HG03045 (cell line): ENCODE measurements at regions not wholly inside any gene's neighbourhood (a gene's known extent, or its start where the extent isn't known, plus 50 kb on each side); places are given as distances from the start of the nearest gene placed in this dataset.
A peak's percentile ranks its signal among the peaks of the same experiment; 100 is the strongest.
"Not testable (repeated sequence)": the region's sequence is repeated elsewhere in the genome, so short reads cannot be mapped to it uniquely, and the experiment has no call there.

Source experiments
- ATAC-seq: cut with Tn5 transposase; IDR thresholded peaks from one replicate; pipeline ENCODE4 v1.9.1; 2021; ENCODE audit warnings: mild to moderate bottlenecking, moderate library complexity; ENCODE audit not compliant: unreplicated experiment

DNA sequence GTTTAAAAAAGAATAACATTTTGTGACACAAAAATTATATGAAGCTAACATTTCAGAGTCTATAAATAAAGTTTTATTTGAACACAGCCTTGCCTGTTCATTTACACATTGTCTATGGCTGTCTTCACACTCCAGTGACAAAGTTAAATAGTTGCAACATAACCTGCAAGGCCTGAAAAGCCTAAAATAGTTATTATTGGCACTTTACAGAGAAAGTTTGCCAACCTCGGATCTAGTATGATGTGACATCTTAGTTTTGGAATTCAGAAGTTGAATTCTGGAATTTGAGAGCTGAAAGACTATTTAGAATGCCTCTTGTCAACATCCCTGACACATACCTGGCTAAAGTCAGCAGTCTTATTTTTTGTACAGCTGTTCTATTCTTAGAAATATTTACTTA is 68.3 kb downstream of the DYRK2 start:
- ATAC-seq, result no peak

DNA sequence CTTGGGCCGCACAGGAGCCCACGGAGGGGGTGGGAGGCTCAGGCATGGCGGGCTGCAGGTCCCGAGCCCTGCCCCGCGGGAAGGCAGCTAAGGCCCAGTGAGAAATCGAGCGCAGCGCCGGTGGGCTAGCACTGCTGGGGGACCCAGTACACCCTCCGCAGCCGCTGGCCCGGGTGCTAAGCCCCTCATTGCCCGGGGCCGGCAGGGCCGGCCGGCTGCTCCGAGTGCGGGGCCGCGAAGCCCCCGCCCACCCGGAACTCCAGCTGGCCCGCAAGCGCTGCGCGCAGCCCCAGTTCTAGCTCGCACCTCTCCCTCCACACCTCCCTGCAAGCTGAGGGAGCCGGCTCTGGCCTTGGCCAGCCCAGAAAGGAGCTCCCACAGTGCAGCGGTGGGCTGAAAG is 70.8 kb downstream of the DYRK2 start:
- ATAC-seq, result not testable (repeated sequence)

DNA sequence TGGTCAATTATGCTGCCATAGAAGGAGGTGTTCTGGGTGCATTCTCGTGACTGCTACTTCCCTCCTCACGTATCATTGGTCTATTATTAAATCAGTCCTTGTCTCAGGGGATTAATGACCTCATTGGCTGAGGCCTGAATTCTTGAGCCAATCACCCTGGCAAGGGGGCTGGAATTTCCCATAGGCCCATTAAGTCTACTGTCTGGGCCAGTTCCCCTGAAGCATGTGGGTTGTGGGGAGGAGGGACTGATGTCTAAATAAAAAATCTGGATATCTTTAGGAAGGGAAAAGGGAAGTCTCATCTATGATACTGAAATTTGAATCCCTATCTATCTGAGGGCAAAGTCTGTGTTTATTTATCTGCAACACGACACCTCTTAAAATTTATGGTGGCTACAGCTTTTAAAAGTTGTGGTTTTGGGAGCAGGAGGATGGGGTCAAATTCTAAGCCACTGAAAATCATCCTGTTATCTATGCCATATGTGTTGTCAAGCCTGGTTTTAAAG is 71.9 kb downstream of the DYRK2 start:
- ATAC-seq, result no peak

DNA sequence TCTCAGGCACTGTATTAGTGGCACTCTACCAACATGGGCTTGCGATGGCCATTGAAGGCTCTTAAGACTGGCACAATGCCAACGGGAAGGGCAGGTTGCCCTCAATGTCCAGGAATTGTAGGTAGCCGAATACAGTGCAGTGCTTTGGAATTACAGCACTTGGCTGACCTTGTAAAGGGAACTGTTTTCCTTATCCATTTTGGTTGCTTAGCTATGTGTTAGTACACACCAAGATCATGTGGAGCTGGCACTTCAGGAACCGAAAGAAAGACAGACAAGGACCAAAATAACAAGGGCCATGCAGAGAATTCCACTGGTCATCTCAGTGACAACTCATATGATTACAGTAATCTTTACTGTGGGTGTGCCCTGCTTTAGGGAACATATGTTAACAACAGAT is 72.7 kb downstream of the DYRK2 start:
- ATAC-seq, result no peak

DNA sequence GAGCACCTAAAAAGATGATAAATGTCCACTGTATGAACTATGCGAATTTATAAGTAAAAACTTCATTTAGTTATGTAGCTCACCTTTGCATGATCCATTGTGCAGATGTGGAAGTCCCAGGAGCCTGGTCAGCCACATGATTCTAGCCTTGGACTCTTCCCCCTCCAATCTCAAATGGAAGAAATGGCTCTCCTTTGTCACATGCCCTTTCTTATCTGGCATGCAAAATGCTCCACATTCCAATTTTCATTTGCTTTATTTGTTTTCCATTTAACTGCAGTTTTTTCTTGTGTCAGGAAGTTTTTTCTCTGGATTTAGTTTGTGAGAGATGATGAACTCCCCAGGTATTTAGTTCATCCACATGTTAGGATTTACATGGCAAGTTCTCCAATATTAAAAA is 73.8 kb downstream of the DYRK2 start:
- ATAC-seq, result no peak

DNA sequence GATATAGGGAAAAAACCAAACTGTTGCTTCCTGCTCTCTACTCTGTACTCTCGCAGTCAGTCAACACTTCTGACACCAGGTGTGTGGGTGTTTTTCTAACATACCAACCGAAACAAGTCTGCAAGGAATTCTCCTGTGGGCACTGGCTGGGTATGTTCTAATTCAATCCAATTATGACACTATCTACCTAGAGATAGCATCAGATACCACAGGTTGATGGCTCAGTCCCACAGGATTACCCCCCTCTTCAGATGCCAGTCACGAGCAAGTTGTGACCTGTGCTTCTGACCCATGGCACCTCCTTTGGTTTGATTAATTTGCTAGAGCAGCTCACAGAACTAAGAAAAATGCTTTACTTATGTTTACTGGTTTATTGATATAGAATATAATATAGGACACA is 78.3 kb downstream of the DYRK2 start:
- no peak for ATAC-seq

DNA sequence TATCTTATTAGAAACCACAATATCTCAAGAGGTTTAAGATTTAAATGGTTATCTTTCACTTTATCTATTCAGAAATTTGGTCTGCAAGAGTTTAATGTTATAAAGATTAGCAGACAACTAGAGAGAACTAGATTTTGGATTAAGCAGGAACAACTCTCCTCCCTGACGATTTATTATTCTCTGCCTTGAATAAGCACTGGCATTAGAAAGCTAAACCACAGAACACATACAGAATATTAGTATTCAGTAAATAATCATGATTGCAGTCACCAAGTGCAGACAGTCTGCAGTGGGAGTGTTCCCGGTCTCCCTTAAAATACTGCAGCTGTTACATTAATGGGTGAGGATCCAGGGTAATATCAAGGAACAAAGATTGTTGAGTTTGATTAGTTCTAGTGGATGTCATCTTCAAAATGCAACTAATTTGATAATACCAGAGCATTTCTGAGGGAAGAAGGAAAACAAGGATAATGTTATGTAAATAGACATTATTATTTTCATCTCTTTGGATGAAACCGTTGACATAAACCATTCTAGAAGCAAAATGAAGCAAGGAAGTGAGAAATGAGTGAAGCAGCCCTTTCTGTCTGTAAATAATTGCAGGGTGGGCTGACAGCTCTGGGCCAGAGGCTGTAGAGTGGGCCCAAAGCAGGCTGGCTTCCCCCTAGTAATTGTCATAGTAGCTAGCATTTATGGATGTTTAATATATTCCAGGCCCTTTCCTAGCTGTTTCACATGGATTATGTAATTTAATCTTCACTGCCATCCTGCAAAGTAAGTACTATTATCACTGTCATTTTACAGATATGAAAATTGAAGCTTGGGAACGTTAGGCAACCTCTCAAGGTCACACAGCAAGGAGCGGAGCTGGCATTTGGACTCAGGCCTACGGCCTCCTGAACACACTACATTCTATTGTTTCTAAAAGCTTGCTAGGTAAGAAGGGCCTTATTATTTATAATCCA is 79.4 kb downstream of the DYRK2 start:
- ATAC-seq, result no peak

DNA sequence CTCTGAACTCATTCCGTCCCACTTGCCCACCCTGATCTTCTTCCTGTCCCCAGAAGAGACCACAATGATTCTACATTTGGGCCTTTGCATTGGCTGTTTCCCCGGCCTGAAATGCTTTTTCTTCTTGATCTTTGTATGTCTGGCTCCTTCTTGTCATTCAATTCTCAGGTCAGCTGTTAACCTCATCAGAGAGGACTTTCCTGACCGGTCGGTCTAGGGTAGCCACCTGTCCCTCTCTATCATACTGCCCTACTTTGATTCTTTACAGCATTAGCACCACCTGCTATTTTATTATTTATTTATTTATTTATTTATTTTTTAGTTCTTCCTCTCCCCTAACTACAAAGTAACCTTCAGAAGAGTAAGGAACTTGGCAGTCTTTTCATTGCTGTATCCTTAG is 84.3 kb downstream of the DYRK2 start:
- ATAC-seq, result no peak

DNA sequence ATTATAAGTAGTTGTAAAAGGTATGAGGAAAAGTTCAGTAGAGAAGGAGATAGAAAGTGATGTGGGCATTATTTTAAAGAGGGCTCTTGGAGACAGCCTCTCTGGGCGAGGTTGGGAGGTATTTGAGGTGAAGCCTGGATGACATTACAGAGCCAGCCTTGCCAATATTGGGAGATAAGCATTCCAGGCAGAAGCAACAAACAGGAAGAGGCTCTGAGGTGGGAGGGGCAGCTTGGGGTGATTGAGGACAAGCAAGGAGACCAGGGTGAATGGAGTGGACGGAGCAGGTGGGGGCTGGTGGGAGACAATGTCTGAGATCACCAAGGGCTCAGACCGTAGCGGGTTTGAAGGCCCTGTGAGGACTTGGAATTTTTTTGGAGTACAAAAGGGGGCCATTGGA is 87.3 kb downstream of the DYRK2 start:
- ATAC-seq, result no peak

DNA sequence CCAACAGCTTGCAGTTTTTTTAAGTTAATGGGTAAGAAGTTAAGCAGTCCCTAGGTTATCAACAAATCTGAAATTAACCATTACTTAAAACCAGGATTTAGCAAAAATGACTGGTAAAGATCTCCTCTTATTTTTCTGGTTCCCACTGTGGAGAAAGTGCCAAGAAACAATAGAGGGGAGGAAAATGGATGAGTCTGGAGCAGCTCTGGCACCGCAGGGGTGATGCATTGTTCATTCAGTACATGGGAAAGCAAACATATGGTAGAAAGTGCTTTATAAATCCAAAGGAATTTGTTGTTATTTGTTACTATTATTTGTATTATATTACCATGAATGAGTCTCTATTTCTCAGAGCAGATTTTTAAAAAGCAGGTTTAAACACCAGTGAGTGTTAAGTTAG is 92.2 kb downstream of the DYRK2 start:
- ATAC-seq, result no peak

DNA sequence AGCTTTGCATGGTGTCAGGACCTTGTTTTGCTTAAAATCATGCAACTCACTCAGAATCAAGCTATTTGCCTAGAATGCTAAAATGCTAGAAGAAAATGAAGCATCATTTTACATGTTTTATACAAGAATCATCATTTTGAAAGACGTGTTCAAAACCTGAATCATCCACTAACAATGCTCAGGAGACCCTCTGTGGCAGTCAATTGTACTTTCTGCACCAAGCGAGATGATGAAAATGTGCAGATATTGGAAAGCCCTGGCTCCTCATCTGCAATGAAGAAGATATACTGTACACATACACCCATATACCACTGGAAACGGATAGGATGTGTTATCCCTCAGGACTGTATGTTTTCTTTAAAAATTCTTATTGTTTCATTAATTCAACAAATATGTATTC is 92.7 kb downstream of the DYRK2 start:
- ATAC-seq, result no peak

DNA sequence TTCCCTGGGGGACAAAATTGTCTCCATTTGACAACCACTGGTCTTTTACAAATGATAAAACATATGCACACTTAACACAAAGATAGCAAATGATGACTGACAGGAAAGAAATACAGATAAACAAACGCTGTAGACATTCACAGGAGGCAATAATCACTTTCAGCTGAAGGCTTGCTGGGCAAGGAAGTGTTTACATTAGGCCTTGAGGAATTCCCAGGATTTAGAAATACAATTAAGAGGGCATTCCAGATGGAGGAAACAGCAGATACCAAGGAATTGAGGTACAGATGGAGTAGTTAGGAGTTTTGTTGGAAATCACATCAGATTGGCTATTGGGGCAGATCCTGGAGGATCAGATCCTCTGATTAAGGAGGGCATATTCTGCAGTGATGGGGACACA is 93.9 kb downstream of the DYRK2 start:
- no peak for ATAC-seq

DNA sequence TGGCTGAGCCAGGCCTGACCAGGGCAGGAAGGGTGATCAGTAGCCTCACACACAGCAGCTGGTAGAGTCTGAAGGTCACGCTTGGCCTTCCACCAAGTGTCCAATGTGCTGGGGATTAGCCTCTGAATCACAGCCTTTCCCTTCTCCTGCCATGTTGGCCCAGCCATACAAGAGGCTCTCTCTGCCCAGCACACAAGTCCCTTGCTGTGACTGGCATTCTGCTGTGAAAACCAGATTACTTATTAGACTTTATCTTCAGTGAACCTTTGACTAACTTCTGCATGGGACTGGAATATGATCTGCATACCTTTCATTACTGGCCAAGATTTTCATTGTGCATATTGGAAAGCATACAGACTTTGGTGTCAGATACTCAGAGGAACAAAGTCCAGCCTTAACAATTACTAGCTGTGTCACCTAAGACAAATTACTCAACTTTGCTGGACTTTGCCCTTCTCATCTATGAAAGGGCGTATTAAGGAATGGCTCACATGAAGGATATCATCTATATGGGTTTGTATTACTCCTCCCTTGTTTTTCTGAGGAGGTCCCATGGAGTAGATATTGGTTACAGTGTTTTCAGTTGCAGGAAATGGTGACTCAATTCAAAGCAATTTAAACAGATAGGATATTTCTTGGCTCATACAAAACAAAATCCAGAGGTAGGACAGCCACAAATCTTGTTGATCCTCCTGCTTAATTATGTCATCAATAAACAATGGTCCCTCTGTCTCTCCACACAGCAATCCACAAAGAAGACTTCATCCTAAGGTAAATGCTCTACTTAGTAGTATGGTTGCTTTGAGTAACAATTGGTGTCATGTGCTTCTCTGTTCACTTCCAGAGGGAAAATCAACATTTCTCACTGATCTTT is 99.6 kb downstream of the DYRK2 start:
- no peak for ATAC-seq

DNA sequence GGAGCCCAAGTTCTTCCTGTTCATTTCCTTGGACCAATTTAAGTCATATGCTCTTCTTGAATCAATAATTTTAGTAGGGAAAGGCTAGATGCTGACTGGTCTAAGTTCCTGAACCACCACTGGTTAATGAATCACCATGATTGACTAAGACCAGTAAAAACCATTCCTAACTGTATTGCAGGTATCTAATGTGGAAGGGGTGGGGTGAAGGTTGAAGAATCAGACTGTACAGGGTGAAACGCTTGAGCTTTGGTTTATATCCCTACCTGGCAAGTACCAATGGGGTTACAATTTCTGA is 100.1 kb downstream of the DYRK2 start:
- ATAC-seq, result no peak

DNA sequence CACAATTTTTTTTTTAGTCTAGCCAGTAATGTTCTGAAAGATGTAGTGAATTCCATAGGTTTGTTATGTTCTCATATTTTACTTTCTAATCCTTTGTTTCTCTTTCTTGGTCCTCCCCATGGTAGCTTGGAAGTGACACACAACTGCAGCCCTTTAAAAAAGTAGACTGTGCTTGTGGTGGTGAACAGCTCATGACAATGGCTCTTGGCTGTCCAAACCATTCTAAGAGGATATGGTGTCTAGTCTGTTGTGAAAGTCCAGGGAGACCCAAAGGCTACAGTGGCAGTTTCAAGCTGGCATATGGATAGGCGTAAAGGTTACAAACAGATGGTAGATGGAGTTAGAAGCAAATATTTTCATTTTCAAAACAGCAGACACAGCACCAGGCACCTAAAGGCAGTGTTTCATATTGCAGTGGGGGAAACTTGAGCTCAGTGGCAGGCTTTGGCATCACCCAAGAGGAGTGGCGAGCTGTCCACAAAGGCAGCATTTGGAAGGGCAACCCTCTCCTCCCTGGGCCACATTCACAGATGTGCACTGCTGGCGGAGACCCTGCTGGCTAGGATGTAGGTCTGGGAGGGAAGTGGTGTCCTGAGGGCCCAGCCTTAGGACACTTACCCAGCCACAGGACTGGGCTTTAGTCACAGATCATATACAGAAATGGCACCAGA is 102.1 kb downstream of the DYRK2 start:
- ATAC-seq, result no peak

DNA sequence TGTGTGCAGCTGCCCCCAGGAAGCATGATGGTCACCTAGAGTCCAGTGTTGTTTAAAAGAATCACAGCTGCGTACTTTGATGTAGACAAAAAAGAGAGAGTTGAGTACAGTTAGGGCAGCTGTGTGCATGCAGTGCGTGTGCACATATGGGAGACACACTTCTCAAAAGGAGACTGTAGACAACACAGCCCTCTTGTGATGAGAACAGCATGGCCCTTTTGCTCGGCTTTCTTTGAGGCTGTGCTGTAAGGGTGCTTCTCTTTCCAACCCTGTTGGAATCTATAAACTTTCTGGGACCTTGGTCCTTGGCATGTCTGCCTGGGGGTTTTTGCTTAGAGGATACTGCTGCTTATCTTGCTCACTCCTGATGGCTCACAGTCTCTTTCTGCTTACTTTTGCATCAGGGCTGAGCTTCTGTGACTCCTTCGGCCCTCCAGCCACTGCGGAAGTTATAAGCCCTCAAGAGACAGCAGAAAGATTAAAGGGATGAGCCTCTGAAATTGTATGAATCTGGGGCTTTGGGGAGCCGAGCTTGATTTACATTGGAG is 102.9 kb downstream of the DYRK2 start:
- no peak for ATAC-seq

DNA sequence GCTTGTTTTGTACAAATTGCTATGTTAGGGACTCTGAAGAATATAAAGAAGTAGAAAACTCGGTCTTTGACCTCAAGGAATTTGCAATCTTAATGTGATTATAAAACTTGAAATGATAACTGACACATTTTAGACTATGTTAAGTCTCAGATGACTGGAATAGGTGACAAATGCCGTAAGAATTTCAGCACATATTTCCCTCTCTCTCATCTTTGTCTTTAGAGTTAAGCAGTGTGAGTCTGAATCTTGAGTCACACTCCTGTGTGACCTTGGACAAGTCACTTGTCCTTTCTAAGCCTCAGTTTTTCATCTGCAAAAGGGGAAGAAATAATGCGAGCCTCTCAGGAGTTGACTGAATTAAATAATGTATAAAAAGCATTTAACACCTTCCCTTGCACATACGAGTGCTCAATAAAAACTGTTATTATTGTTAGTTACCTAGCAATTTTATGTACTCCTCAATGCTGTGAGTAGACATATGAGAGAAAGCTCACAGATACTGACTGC is 103.7 kb downstream of the DYRK2 start:
- ATAC-seq, result no peak

DNA sequence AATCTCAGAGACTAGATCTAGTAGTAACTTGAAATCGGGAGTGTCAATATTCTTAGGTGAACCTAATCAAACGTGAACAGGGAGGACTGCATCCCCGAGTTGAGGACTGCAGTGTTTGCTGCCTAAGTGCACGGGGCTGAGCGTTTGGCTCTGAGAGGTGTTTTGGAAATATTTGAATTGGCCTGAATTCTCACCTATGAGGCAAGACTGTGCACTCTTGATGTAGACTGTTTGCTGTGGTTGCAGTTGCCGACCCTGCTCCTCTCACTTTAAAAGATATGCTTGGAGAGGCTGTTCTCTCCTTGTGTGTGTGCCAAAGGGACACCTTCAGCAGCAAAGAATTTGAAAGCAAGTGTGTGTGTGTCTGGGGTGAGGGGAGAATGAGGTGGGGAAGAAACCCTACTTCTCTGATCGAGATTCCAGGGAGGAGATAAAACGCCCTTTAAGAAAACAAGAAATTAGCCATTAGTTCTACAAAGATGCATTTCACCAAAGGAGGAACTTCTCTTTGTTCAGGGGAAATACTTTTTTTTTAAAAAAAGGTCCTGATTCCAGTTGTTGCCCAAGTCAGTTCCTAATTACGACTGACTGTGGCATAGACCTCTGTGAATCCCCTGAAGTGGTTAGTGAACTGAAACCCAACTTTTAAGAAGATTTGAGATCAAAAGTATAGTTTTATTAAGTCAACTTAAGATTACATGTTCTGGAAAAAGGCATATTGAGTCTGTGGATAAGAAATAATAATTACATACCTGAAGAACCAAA is 106.6 kb downstream of the DYRK2 start:
- ATAC-seq, result no peak

DNA sequence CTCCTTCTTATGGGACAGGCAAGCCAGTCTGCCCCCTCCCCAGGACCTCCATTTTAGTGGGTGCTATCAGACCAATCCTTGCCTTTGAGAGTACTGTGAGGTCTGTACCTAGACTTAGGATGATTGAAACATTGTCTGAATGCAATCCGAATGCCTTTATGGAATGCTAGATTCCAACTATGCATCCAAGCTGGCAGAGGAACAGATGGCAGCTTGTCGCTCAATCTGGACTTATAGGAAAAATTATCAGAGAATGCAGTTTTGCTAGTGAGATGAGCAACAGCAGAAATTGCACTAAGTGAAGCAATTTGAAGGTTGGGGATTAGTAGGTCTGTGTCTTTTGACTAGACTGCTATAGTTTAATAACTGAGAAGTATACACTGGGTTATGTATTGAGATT is 109.1 kb downstream of the DYRK2 start:
- ATAC-seq, result no peak

DNA sequence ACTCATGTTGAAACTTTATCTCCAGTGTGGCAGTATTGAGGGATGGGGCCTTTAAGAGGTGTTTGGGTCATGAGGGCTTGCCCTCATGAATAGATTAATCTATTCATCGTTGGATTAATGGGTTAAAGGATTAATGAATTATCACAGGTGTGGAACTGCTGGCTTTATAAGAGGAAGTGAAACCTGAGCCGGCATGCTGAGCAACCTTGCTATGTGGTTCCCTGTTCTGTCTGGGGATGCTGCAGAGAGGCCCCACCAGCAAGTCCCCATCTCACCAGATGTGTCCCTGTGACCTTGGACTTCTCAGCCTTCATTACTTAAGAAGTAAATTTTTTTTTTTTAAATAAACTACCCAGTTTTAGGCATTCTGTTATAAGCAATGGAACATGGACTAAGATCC is 109.6 kb downstream of the DYRK2 start:
- peak; percentile 88 for ATAC-seq
